CD14-positive monocyte (primary cell): ENCODE measurements at regions not wholly inside any gene's neighbourhood (a gene's known extent, or its start where the extent isn't known, plus 50 kb on each side); places are given as distances from the start of the nearest gene placed in this dataset.

Experiments used
- DNase-seq, 3 donors: peaks; one replicate each; pipeline ENCODE4 v3.0.0-alpha.2; 2011 to 2022
- H2AFZ ChIP-seq: 2 replicates; pipeline ENCODE4 v1.6.0; 2012; ENCODE audit warnings: mild to moderate bottlenecking, low read depth, low read length, inconsistent platforms; ENCODE audit not compliant: insufficient read depth, poor library complexity, severe bottlenecking
- H3K27ac ChIP-seq, 2 donors: 1 replicate in 1 of 2; 2 replicates in 1 of 2; pipeline ENCODE4 v1.5.1; 2012 to 2013; ENCODE audit warnings: low read length in 2 of 2, control low read depth in 1 of 2, inconsistent platforms in 1 of 2, low read depth in 1 of 2, mild to moderate bottlenecking in 1 of 2
- H3K27me3 ChIP-seq, 2 donors: one replicate each; pipeline versions ENCODE4 v1.6.0 to v1.6.1; 2011 to 2013; ENCODE audit warnings: low read length in 2 of 2; ENCODE audit not compliant: control insufficient read depth in 2 of 2, insufficient read depth in 2 of 2
- H3K36me3 ChIP-seq, 2 donors: replicated peaks in 1 of 2; 1 replicate in 1 of 2; 2 replicates in 1 of 2; pipeline versions ENCODE4 v1.5.1 to v1.6.1; 2012 to 2013; ENCODE audit warnings: low read length in 2 of 2, control low read depth in 1 of 2, inconsistent platforms in 1 of 2, mild to moderate bottlenecking in 1 of 2; ENCODE audit not compliant: insufficient read depth in 2 of 2, control insufficient read depth in 1 of 2
- H3K4me1 ChIP-seq, 2 donors: 1 replicate in 1 of 2; 2 replicates in 1 of 2; pipeline versions ENCODE4 v1.5.1 to v1.6.1; 2012 to 2013; ENCODE audit warnings: low read length in 2 of 2, control low read depth in 1 of 2, inconsistent platforms in 1 of 2, mild to moderate bottlenecking in 1 of 2, moderate library complexity in 1 of 2; ENCODE audit not compliant: insufficient read depth in 2 of 2, control insufficient read depth in 1 of 2
- H3K4me2 ChIP-seq: replicated peaks from 2 replicates; pipeline ENCODE3; 2012; ENCODE audit warnings: low read length, moderate library complexity, mild to moderate bottlenecking; ENCODE audit not compliant: poor library complexity, severe bottlenecking; ENCODE audit errors: extremely low read depth
- H3K4me3 ChIP-seq, 3 experiments: fragments of 200-600 bp in 1 of 3; sonication (generic) in 1 of 3; replicated peaks in 1 of 3; 1 replicate in 2 of 3; 2 replicates in 1 of 3; pipeline ENCODE4 v1.5.1; 2011 to 2013; ENCODE audit warnings: low read length in 3 of 3, mild to moderate bottlenecking in 3 of 3, control low read depth in 2 of 3, low read depth in 2 of 3, inconsistent platforms in 1 of 3, moderate library complexity in 1 of 3
- H3K79me2 ChIP-seq: 2 replicates; pipeline ENCODE4 v1.6.0; 2012; ENCODE audit warnings: mild to moderate bottlenecking, control low read depth, inconsistent platforms, low read length, moderate library complexity; ENCODE audit not compliant: insufficient read depth
- H3K9ac ChIP-seq: 2 replicates; pipeline ENCODE4 v1.6.0; 2017; ENCODE audit warnings: low read length, mild to moderate bottlenecking; ENCODE audit not compliant: insufficient read depth, poor library complexity, severe bottlenecking
- H3K9me3 ChIP-seq, 2 donors: replicated peaks in 1 of 2; 1 replicate in 1 of 2; 2 replicates in 1 of 2; pipeline versions ENCODE4 v1.5.1 to v1.6.1; 2012 to 2013; ENCODE audit warnings: low read length in 2 of 2, control low read depth in 1 of 2; ENCODE audit not compliant: control insufficient read depth in 1 of 2, insufficient read depth in 1 of 2
- H4K20me1 ChIP-seq: 2 replicates; pipeline ENCODE4 v1.6.0; 2012; ENCODE audit warnings: mild to moderate bottlenecking, low read length, control low read depth, moderate library complexity; ENCODE audit not compliant: insufficient read depth
- H3K27ac Mint-ChIP-seq, 7 donors: one replicate each; pipeline ENCODE4 v1.8.0; 2020; ENCODE audit warnings: mild to moderate bottlenecking in 7 of 7, mixed read lengths in 7 of 7, moderate library complexity in 6 of 7, inconsistent platforms in 2 of 7
- H3K27me3 Mint-ChIP-seq, 3 donors: one replicate each; pipeline ENCODE4 v1.8.0; 2021 to 2022; ENCODE audit warnings: low read depth in 3 of 3, mild to moderate bottlenecking in 3 of 3, mixed read lengths in 3 of 3, moderate library complexity in 3 of 3, inconsistent platforms in 1 of 3
- H3K36me3 Mint-ChIP-seq, 2 donors: one replicate each; pipeline ENCODE4 v1.8.0; 2020; ENCODE audit warnings: mixed read lengths in 2 of 2, inconsistent platforms in 1 of 2, mild to moderate bottlenecking in 1 of 2
- H3K4me1 Mint-ChIP-seq: one replicate; pipeline ENCODE4 v1.8.0; 2020; ENCODE audit warnings: mild to moderate bottlenecking, mixed read lengths
- H3K4me3 Mint-ChIP-seq, 2 donors: one replicate each; pipeline ENCODE4 v1.8.0; 2020; ENCODE audit warnings: mild to moderate bottlenecking in 2 of 2, mixed read lengths in 2 of 2, moderate library complexity in 1 of 2
- H3K9me3 Mint-ChIP-seq, 7 donors: one replicate each; pipeline ENCODE4 v1.8.0; 2020 to 2022; ENCODE audit warnings: mixed read lengths in 7 of 7, mild to moderate bottlenecking in 6 of 7, moderate library complexity in 6 of 7, inconsistent platforms in 2 of 7
- WGBS: methylation state at CpG from one replicate; pipeline ENCODE4 v1.1.5; 2013; ENCODE audit warnings: missing lambda C conversion rate; ENCODE audit not compliant: insufficient coverage; 5-methylcytosine and 5-hydroxymethylcytosine counted together
- intact Hi-C, 2 donors: fragments of 100-400 bp; cut with micrococcal nuclease; formaldehyde crosslinking; loops; one replicate each; pipeline versions ENCODE4 v1.15.0 to v1.15.1; 2023
- TF ChIP-seq, protein P1 (sequence below): fragments of 200-600 bp; IDR thresholded peaks from one replicate; pipeline ENCODE4 v1.8.0; 2022; ENCODE audit warnings: antibody characterized with exemption, mild to moderate bottlenecking

DNA sequence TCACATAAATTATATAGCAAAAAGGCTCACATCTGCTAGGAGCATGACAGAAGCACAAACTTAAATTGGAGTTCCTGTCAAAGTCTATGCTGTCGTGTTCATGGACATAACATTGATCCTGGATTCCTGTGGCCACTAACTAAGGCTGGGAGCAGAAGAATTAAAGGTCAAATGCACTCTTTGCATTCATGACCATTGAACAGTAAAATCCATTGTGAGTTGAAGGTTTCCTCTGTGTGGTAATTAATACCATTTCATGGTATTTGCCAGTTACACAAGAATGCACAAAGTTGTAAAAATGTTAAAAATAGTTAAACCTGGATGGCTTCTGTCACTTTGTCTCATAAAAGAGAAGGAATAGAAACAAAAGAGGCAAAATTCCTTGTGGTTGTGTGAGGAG, 242.6 kb downstream of the NPR3 start:
- no peak overlapping the region for H3K4me2 ChIP-seq
- H3K27ac ChIP-seq: no peak overlapping the region
- no peaks in the 10 kb centered on the region for H3K27me3 Mint-ChIP-seq
- no peak overlapping the region for H3K4me3 ChIP-seq
- H3K9me3 Mint-ChIP-seq: peaks cover 0 to 3% (median 0%) of the 10 kb centered on the region in 7 donors
- H3K36me3 ChIP-seq: no peaks in the 10 kb centered on the region
- H3K27me3 ChIP-seq: no peaks in the 10 kb centered on the region
- intact Hi-C loops: no loop called here
- no peak overlapping the region for H3K9ac ChIP-seq
- H3K27ac Mint-ChIP-seq: no peak overlapping the region
- no peaks in the 10 kb centered on the region for H3K36me3 Mint-ChIP-seq
- no peak overlapping the region for H2AFZ ChIP-seq
- no peaks in the 10 kb centered on the region for H3K9me3 ChIP-seq
- no peak for DNase-seq
- TF ChIP-seq, protein P1, sequence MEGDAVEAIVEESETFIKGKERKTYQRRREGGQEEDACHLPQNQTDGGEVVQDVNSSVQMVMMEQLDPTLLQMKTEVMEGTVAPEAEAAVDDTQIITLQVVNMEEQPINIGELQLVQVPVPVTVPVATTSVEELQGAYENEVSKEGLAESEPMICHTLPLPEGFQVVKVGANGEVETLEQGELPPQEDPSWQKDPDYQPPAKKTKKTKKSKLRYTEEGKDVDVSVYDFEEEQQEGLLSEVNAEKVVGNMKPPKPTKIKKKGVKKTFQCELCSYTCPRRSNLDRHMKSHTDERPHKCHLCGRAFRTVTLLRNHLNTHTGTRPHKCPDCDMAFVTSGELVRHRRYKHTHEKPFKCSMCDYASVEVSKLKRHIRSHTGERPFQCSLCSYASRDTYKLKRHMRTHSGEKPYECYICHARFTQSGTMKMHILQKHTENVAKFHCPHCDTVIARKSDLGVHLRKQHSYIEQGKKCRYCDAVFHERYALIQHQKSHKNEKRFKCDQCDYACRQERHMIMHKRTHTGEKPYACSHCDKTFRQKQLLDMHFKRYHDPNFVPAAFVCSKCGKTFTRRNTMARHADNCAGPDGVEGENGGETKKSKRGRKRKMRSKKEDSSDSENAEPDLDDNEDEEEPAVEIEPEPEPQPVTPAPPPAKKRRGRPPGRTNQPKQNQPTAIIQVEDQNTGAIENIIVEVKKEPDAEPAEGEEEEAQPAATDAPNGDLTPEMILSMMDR: no peak
- H3K4me1 ChIP-seq: no peaks in the 10 kb centered on the region
- H3K79me2 ChIP-seq: no peaks in the 10 kb centered on the region
- no peaks in the 10 kb centered on the region for H4K20me1 ChIP-seq
- no peaks in the 10 kb centered on the region for H3K4me1 Mint-ChIP-seq
- no CpG with 5 or more reads among the region's 1 CpG for whole genome bisulfite sequencing
- no peak overlapping the region for H3K4me3 Mint-ChIP-seq

DNA sequence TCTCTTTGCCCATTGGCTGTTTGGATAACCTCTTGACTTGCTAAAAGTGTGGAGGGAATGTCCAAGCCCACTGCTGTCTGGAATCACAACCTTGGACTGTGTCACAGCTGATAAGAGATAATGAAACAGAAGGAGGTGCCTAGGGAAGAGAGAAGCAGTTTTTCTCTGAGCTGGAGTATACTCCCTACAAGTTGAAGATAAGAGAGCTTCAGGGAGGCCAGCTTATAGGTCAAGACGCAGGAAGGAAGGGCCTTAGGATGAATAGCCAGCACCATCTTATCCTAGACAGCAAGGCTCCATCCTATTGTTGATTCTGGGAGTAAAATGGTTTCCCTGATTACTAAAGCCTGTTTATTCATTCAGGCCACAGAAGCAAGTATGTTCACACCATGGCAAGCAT, 244.7 kb downstream of the NPR3 start:
- Mint-ChIP-seq H3K4me1 (no peaks in the 10 kb centered on the region), H3K27me3 (no peaks in the 10 kb centered on the region), H3K27ac (no peak overlapping the region), H3K4me3 (no peak overlapping the region), H3K9me3 (peaks cover 0 to 3% (median 0%) of the 10 kb centered on the region in 7 donors), H3K36me3 (no peaks in the 10 kb centered on the region)
- Histone ChIP-seq H3K27ac (no peak overlapping the region), H3K79me2 (no peaks in the 10 kb centered on the region), H3K27me3 (no peaks in the 10 kb centered on the region), H3K9ac (no peak overlapping the region), H3K4me3 (no peak overlapping the region), H3K36me3 (no peaks in the 10 kb centered on the region), H4K20me1 (no peaks in the 10 kb centered on the region), H3K4me1 (no peaks in the 10 kb centered on the region), H3K4me2 (no peak overlapping the region), H3K9me3 (no peaks in the 10 kb centered on the region), H2AFZ (no peak overlapping the region)
- WGBS: no CpG with 5 or more reads among the region's 1 CpG
- TF ChIP-seq, protein P1: no peak
- no peak for DNase-seq
- intact Hi-C loops: no loop called here
